Femur (tissue), 1 donor: ENCODE measurements at regions not wholly inside any gene's neighbourhood (a gene's known extent, or its start where the extent isn't known, plus 50 kb on each side); places are given as distances from the start of the nearest gene placed in this dataset.

ENCODE experiments used
- DNase-seq: peaks from one replicate; pipeline ENCODE4 v3.0.0-alpha.2; 2017

GRCh38 chr1:173406783-173407230 lies 70.3 kb upstream of the PRDX6 start:
- DNase-seq = no peak

- no peak for DNase-seq
These were observed 69.3 kb upstream of the PRDX6 start for GRCh38 chr1:173407846-173408245.

GRCh38 chr1:173408886-173409285 lies 68.2 kb upstream of the PRDX6 start:
- DNase-seq = no peak

- DNase-seq = peak; percentile 82
These were observed 67.5 kb upstream of the PRDX6 start for GRCh38 chr1:173409613-173410012.

GRCh38 chr1:173410133-173410793 lies 66.9 kb upstream of the PRDX6 start:
- DNase-seq = no peak

GRCh38 chr1:173410794-173411236 lies 66.3 kb upstream of the PRDX6 start:
- no peak for DNase-seq

- no peak for DNase-seq
These were observed 65.0 kb upstream of the PRDX6 start for GRCh38 chr1:173411835-173412742.

GRCh38 chr1:173413271-173413707 lies 63.8 kb upstream of the PRDX6 start:
- DNase-seq = no peak

GRCh38 chr1:173414136-173414535 lies 63.0 kb upstream of the PRDX6 start:
- DNase-seq = no peak

- no peak for DNase-seq
These were observed 62.5 kb upstream of the PRDX6 start for GRCh38 chr1:173414539-173415226.

- DNase-seq = no peak
These were observed 61.6 kb upstream of the PRDX6 start for GRCh38 chr1:173415490-173415889.

GRCh38 chr1:173415905-173416450 lies 61.2 kb upstream of the PRDX6 start:
- DNase-seq = peak; percentile 52

GRCh38 chr1:173417563-173417962 lies 59.6 kb upstream of the PRDX6 start:
- DNase-seq = no peak

- DNase-seq = no peak
These were observed 58.8 kb upstream of the PRDX6 start for GRCh38 chr1:173418107-173418985.

- peak; percentile 80 for DNase-seq
These were observed 56.8 kb upstream of the PRDX6 start for GRCh38 chr1:173420330-173420806.

GRCh38 chr1:173421286-173421685 lies 55.8 kb upstream of the PRDX6 start:
- DNase-seq = no peak

GRCh38 chr1:173421789-173422188 lies 55.3 kb upstream of the PRDX6 start:
- no peak for DNase-seq

- no peak for DNase-seq
These were observed 54.6 kb upstream of the PRDX6 start for GRCh38 chr1:173422456-173422976.

- DNase-seq = no peak
These were observed 53.8 kb upstream of the PRDX6 start for GRCh38 chr1:173423291-173423690.

GRCh38 chr1:173424143-173424542 lies 53.0 kb upstream of the PRDX6 start:
- DNase-seq = no peak

- no peak for DNase-seq
These were observed 52.2 kb upstream of the PRDX6 start for GRCh38 chr1:173424782-173425407.
